Right atrium auricular region (tissue), 2 donors: ENCODE measurements at regions not wholly inside any gene's neighbourhood (a gene's known extent, or its start where the extent isn't known, plus 50 kb on each side); places are given as distances from the start of the nearest gene placed in this dataset.

Experiments
- DNase-seq: peaks from one replicate; pipeline ENCODE4 v3.0.0-alpha.2; 2019; ENCODE audit warnings: low spot score
- H3K27ac ChIP-seq, 2 donors: fragments of 200-600 bp; sonication (generic); 1 replicate in 1 of 2; 2 replicates in 1 of 2; pipeline ENCODE4 v1.5.1; 2016 to 2019
- H3K27me3 ChIP-seq, 2 donors: fragments of 200-600 bp; sonication (generic); one replicate each; pipeline versions ENCODE4 v1.5.1 to v1.6.0; 2017 to 2019
- H3K36me3 ChIP-seq: fragments of 200-600 bp; sonication (generic); one replicate; pipeline ENCODE4 v1.5.1; 2016
- H3K4me1 ChIP-seq, 2 donors: fragments of 200-600 bp; sonication (generic); one replicate each; pipeline versions ENCODE4 v1.5.1 to v1.6.0; 2017 to 2019
- H3K4me3 ChIP-seq, 2 donors: fragments of 200-600 bp; sonication (generic); 1 replicate in 1 of 2; 2 replicates in 1 of 2; pipeline ENCODE4 v1.5.1; 2017 to 2019; ENCODE audit warnings: mild to moderate bottlenecking in 1 of 2, moderate library complexity in 1 of 2
- H3K9me3 ChIP-seq, 2 donors: fragments of 200-600 bp; sonication (generic); one replicate each; pipeline ENCODE4 v1.5.1; 2019
- TF ChIP-seq, protein P1 (sequence below), 2 donors: fragments of 200-600 bp; sonication (generic); IDR thresholded peaks; one replicate each; pipeline ENCODE4 v1.5.1; 2019; ENCODE audit warnings: antibody characterized with exemption in 2 of 2

DNA sequence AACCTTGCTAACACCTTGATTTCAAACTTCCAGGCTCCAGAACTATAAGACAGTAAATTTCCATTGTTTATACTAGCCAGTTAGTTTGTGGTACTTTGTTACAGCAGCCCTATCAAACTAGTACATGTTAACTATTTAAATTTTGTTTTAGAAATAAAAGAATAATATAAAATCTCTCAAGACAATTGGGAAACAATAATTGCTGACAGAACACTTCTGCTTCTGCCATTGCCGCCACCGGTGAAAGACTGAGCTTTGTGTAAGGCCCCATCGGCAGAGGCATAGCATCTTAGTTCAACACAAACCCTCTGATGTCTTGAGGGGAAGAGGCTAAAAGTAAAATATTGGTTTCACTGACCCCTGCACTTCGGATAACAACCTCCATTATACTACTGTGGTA, 1607.1 kb upstream of the SEL1L start:
- H3K36me3 ChIP-seq: no peaks in the 10 kb centered on the region
- no peak overlapping the region for H3K4me3 ChIP-seq
- H3K9me3 ChIP-seq: no peaks in the 10 kb centered on the region
- TF ChIP-seq, protein P1, sequence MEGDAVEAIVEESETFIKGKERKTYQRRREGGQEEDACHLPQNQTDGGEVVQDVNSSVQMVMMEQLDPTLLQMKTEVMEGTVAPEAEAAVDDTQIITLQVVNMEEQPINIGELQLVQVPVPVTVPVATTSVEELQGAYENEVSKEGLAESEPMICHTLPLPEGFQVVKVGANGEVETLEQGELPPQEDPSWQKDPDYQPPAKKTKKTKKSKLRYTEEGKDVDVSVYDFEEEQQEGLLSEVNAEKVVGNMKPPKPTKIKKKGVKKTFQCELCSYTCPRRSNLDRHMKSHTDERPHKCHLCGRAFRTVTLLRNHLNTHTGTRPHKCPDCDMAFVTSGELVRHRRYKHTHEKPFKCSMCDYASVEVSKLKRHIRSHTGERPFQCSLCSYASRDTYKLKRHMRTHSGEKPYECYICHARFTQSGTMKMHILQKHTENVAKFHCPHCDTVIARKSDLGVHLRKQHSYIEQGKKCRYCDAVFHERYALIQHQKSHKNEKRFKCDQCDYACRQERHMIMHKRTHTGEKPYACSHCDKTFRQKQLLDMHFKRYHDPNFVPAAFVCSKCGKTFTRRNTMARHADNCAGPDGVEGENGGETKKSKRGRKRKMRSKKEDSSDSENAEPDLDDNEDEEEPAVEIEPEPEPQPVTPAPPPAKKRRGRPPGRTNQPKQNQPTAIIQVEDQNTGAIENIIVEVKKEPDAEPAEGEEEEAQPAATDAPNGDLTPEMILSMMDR (IDR thresholded peaks at IDR 0.05): no peak
- H3K27ac ChIP-seq: no peak overlapping the region
- no peaks in the 10 kb centered on the region for H3K4me1 ChIP-seq
- no peak for DNase-seq
- H3K27me3 ChIP-seq: no peaks in the 10 kb centered on the region

DNA sequence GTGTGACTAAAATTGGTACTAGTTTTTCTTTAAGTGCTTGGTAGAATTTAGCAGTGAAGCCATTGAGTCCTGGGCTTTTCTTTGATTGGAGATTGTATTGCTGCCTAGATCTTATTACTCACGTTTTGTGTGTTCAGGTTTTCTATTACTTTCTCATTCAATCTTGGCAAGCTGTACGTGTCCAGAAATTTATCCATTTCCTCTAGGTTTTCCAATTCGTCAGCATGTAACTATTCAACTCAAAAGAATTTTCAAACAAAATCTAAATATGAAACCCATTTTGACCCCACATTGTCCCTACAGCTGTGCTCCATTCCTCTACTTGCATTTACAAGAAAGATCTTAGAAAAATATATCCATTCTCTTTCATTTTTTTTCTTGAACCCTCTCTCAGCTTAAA, 1613.4 kb upstream of the SEL1L start:
- no peak for DNase-seq
- H3K36me3 ChIP-seq: no peaks in the 10 kb centered on the region
- H3K27me3 ChIP-seq: no peaks in the 10 kb centered on the region
- no peak overlapping the region for H3K4me3 ChIP-seq
- TF ChIP-seq, protein P1 (IDR thresholded peaks at IDR 0.05): no peak
- H3K4me1 ChIP-seq: no peaks in the 10 kb centered on the region
- no peaks in the 10 kb centered on the region for H3K9me3 ChIP-seq
- no peak overlapping the region for H3K27ac ChIP-seq

DNA sequence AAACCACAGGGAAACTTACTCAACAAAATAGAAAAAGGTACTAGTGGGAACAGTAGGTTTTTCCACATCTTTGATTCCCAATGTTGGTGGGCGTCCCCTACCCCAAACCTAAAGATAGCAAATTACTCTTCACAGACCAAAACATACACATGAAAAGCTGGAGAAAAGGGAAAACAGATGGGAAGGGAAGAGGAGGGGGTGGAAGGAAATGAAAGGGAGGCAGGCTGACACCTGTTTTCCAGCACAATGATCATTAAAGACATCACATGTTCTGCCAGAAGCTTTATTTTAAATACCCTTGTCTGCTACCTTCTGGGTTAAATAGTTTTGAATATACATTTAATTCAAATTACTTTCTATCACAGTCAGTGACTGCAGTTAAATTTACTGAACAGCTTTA, 1617.9 kb upstream of the SEL1L start:
- Histone ChIP-seq H3K4me1 (no peaks in the 10 kb centered on the region), H3K36me3 (no peaks in the 10 kb centered on the region), H3K4me3 (no peak overlapping the region), H3K27ac (no peak overlapping the region), H3K9me3 (no peaks in the 10 kb centered on the region), H3K27me3 (no peaks in the 10 kb centered on the region)
- DNase-seq: no peak
- TF ChIP-seq, protein P1 (IDR thresholded peaks at IDR 0.05): no peak

- no peaks in the 10 kb centered on the region for H3K4me1 ChIP-seq
- TF ChIP-seq, protein P1 (IDR thresholded peaks at IDR 0.05): no peak
- no peak overlapping the region for H3K4me3 ChIP-seq
- H3K27ac ChIP-seq: no peak overlapping the region
- DNase-seq: no peak
- no peaks in the 10 kb centered on the region for H3K36me3 ChIP-seq
- H3K27me3 ChIP-seq: no peaks in the 10 kb centered on the region
- no peaks in the 10 kb centered on the region for H3K9me3 ChIP-seq
Measured at GRCh38 chr14:83153081-83153480, 1619.4 kb upstream of the SEL1L start.

DNA sequence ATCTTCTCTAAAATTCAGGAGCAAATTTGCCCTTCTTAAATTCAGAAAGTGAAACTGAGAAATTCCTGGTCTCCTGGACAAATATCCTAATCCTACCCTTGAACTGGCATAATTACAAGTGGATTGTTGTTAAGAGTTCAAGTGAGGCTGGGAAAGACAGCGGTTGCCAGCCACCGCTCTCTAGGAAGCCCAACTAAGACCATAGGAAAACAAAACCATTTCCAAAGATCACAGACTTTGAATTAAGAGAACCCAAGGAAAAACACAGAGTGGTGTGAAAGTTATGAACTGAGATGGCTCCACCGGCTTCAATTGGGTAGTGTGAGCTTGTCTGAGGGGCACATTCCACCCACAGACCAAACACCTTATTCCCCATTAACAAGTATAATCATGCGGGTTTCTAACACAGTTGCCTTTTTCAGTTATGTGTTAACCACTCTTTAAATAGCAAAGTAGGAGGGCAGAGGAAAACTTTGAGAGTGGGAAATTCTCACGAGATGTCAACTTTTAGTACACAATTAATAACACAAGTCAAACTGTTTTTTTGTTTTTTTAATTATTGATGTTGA, 1628.8 kb upstream of the SEL1L start:
- TF ChIP-seq, protein P1 (IDR thresholded peaks at IDR 0.05): no peak
- Histone ChIP-seq H3K9me3 (no peaks in the 10 kb centered on the region), H3K27me3 (no peaks in the 10 kb centered on the region), H3K27ac (no peak overlapping the region), H3K4me1 (no peaks in the 10 kb centered on the region), H3K4me3 (no peak overlapping the region), H3K36me3 (no peaks in the 10 kb centered on the region)
- DNase-seq: no peak

- no peak overlapping the region for H3K4me3 ChIP-seq
- TF ChIP-seq, protein P1 (IDR thresholded peaks at IDR 0.05): no peak
Measured at GRCh38 chr14:83163016-83163415, 1629.4 kb upstream of the SEL1L start.

More at GRCh38 chr14:83163016-83163415, 1629.4 kb upstream of the SEL1L start:
- Histone ChIP-seq H3K9me3 (no peaks in the 10 kb centered on the region), H3K4me1 (no peaks in the 10 kb centered on the region), H3K27ac (no peak overlapping the region), H3K36me3 (no peaks in the 10 kb centered on the region), H3K27me3 (no peaks in the 10 kb centered on the region)
- DNase-seq: no peak
